Esophagus muscularis mucosa (tissue), 4 donors: ENCODE measurements at regions not wholly inside any gene's neighbourhood (a gene's known extent, or its start where the extent isn't known, plus 50 kb on each side); places are given as distances from the start of the nearest gene placed in this dataset.

ENCODE experiments used
- DNase-seq: peaks from one replicate; pipeline ENCODE4 v3.0.0-alpha.2; 2017; ENCODE audit errors: extremely low spot score
- H3K27ac ChIP-seq, 4 donors: fragments of 200-600 bp; sonication (generic); replicated peaks in 1 of 4; 1 replicate in 3 of 4; 2 replicates in 1 of 4; pipeline ENCODE4 v1.5.1; 2016 to 2019; ENCODE audit warnings: mild to moderate bottlenecking in 1 of 4
- H3K27me3 ChIP-seq, 4 donors: fragments of 200-600 bp; sonication (generic); one replicate each; pipeline versions ENCODE4 v1.5.1 to v1.6.0; 2016 to 2019
- H3K36me3 ChIP-seq, 4 donors: fragments of 200-600 bp; sonication (generic); one replicate each; pipeline ENCODE4 v1.5.1; 2016 to 2019
- H3K4me1 ChIP-seq, 4 donors: fragments of 200-600 bp; sonication (generic); one replicate each; pipeline ENCODE4 v1.5.1; 2016 to 2019
- H3K4me3 ChIP-seq, 4 donors: fragments of 200-600 bp; sonication (generic); 1 replicate in 2 of 4; 2 replicates in 2 of 4; pipeline ENCODE4 v1.5.1; 2016 to 2019; ENCODE audit warnings: mild to moderate bottlenecking in 4 of 4, moderate library complexity in 1 of 4
- H3K9me3 ChIP-seq, 4 donors: fragments of 200-600 bp; sonication (generic); 1 replicate in 3 of 4; 2 replicates in 1 of 4; pipeline ENCODE4 v1.5.1; 2016 to 2019
- EP300 ChIP-seq: sonication (generic); formaldehyde crosslinking; IDR thresholded peaks from one replicate; pipeline ENCODE4 v1.6.1; 2017; ENCODE audit warnings: antibody characterized with exemption
- POLR2A ChIP-seq: fragments of 450-650 bp; IDR thresholded peaks from one replicate; pipeline ENCODE4 v1.6.1; 2017; ENCODE audit warnings: antibody characterized with exemption, moderate library complexity, mild to moderate bottlenecking, low read depth
- POLR2AphosphoS5 ChIP-seq, 2 donors: sonication (generic); formaldehyde crosslinking; IDR thresholded peaks; one replicate each; pipeline ENCODE4 v1.6.1; 2017; ENCODE audit warnings: antibody characterized with exemption in 2 of 2
- WGBS: methylation state at CpG from one replicate; pipeline ENCODE4 v1.1.5; 2018; 5-methylcytosine and 5-hydroxymethylcytosine counted together
- intact Hi-C: fragments of 100-400 bp; cut with DNase I; formaldehyde crosslinking; loops from one replicate; pipeline ENCODE4 v1.15.1; 2023
- TF ChIP-seq, protein P1 (sequence below), 3 experiments: fragments of 200-600 bp in 2 of 3; fragments of 450-650 bp in 1 of 3; sonication (generic) in 2 of 3; IDR thresholded peaks; one replicate each; pipeline ENCODE4 v1.5.1; 2017 to 2019; ENCODE audit warnings: antibody characterized with exemption in 3 of 3, mild to moderate bottlenecking in 2 of 3, moderate library complexity in 1 of 3

DNA sequence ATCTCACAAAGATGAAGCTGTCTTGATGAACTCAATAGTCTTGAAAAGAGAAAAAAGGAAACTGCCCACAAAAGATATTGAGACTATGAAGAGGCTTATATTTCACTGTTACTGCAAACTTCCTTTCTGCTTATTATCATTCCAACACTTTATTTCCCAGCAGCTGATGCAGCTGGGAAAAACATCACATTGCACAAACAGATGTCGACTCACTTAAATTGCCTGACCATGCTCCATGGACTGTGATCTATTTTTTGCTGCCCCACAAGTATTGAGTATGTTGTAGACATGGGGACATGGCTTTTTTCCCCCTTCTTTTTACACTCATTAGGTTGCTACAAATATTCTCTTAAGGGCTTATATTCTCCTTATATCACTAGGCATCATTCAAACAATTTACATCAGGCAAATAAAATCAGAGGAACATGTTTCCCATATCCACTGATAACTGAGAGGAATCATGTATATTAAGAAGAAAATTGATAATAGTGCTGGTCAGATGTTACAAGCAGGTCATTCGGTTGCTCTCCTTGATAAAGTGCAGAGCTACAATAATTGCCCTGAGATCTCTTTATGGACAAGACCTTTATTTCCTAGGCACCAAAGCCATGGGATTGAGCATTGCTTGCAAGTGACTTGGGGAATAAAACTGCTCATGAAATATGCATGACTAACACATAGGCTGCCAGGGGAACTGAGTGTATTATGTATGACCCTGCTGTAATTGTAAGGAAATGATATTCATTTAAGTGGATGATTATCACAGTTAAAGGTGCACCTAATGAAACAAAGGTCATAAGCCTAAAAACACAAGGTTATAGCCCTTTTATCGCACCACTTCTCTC is 509.9 kb downstream of the ZNF608 start:
- H3K27me3 ChIP-seq, result no peaks in the 10 kb centered on the region
- H3K9me3 ChIP-seq, result peaks cover 0 to 11% (median 5%) of the 10 kb centered on the region in 4 donors
- no peak overlapping the region for H3K27ac ChIP-seq
- no peaks in the 10 kb centered on the region for H3K36me3 ChIP-seq
- H3K4me1 ChIP-seq, result peaks cover 0 to 5% (median 0%) of the 10 kb centered on the region in 4 donors
- no peak overlapping the region for H3K4me3 ChIP-seq
- TF ChIP-seq POLR2A (no peak), EP300 (no peak), POLR2AphosphoS5 (IDR thresholded peaks at IDR 0.05) (no peak)
- TF ChIP-seq, protein P1, sequence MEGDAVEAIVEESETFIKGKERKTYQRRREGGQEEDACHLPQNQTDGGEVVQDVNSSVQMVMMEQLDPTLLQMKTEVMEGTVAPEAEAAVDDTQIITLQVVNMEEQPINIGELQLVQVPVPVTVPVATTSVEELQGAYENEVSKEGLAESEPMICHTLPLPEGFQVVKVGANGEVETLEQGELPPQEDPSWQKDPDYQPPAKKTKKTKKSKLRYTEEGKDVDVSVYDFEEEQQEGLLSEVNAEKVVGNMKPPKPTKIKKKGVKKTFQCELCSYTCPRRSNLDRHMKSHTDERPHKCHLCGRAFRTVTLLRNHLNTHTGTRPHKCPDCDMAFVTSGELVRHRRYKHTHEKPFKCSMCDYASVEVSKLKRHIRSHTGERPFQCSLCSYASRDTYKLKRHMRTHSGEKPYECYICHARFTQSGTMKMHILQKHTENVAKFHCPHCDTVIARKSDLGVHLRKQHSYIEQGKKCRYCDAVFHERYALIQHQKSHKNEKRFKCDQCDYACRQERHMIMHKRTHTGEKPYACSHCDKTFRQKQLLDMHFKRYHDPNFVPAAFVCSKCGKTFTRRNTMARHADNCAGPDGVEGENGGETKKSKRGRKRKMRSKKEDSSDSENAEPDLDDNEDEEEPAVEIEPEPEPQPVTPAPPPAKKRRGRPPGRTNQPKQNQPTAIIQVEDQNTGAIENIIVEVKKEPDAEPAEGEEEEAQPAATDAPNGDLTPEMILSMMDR (IDR thresholded peaks at IDR 0.05), result no peak
- 80% methylated on average over 3 of the region's 3 CpGs for WGBS
- DNase-seq, result no peak
- intact Hi-C loops, result no loop called here

DNA sequence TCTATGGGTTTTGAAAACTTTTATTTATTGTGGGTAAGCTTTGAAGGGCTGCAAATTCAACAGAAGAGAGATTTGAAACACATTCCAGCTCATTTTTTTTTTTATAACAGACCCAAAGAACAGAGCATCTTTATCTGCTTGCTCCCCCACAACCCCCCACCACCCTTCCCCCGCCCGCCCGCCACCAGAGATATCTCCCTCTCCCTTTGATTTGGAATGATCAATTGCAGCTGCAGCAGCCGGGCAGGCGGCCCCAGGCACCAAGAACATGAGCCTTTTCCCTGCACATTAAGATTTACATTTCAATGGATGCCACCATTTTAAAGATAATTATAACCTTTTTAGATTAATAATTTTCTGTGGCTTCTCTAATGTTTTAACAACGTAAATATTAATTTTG is 510.9 kb downstream of the ZNF608 start:
- 98% methylated on average over 6 of the region's 6 CpGs for WGBS
- DNase-seq, result no peak

DNA sequence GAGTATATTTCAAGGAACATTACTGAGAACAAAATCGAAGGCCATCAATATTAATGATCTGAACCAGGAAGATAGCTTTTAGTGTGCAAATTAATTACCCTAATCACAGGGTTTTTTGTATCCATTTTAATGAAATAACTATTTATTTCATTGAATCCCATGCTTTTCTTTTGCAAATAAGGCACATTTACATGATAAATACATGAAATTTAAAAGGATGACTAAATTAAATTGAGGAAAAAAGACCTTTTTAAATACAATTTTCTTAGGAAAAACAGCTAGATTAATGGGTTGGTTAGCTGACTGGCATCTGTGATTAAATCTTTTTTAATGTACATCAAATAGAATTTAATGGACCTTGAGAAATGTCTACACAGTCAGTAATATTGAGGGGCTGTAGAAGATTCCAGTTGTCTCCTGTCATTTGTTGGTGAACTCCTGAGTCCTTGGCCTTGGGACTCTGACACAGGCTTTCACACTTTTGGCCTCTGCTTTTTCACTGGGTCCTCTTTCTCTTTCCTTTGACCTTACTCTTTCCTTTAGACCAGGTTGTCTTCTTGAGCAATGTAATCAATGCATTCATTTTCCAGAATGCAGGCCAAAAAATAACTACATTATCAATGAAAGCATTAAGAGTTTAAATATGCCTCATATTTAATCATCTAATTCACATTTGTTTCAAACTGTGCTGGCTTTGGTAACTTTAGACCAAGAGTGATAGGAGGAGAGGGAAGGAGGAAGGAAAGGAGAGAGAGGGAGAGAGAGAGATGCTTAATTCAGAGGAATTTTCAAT is 511.5 kb downstream of the ZNF608 start:
- H3K9me3 ChIP-seq, result peaks cover 0 to 8% (median 3%) of the 10 kb centered on the region in 4 donors
- no peak overlapping the region for H3K27ac ChIP-seq
- WGBS, result 85% methylated on average over 1 of the region's 1 CpG
- DNase-seq, result no peak
- intact Hi-C loops, result no loop called here
- H3K4me1 ChIP-seq, result peaks cover 0 to 5% (median 0%) of the 10 kb centered on the region in 4 donors
- H3K27me3 ChIP-seq, result no peaks in the 10 kb centered on the region
- no peaks in the 10 kb centered on the region for H3K36me3 ChIP-seq
- TF ChIP-seq, protein P1 (IDR thresholded peaks at IDR 0.05), result no peak
- TF ChIP-seq POLR2A (no peak), EP300 (no peak), POLR2AphosphoS5 (IDR thresholded peaks at IDR 0.05) (no peak)
- no peak overlapping the region for H3K4me3 ChIP-seq

More for the DNA sequence above, 510.9 kb downstream of the ZNF608 start:
- Histone ChIP-seq H3K27ac (no peak overlapping the region), H3K36me3 (no peaks in the 10 kb centered on the region), H3K27me3 (no peaks in the 10 kb centered on the region), H3K9me3 (peaks cover 0 to 11% (median 5%) of the 10 kb centered on the region in 4 donors), H3K4me3 (no peak overlapping the region), H3K4me1 (peaks cover 0 to 5% (median 0%) of the 10 kb centered on the region in 4 donors)
- TF ChIP-seq POLR2A (no peak), POLR2AphosphoS5 (IDR thresholded peaks at IDR 0.05) (no peak), EP300 (no peak)
- TF ChIP-seq, protein P1 (IDR thresholded peaks at IDR 0.05), result no peak
- intact Hi-C loops, result no loop called here

DNA sequence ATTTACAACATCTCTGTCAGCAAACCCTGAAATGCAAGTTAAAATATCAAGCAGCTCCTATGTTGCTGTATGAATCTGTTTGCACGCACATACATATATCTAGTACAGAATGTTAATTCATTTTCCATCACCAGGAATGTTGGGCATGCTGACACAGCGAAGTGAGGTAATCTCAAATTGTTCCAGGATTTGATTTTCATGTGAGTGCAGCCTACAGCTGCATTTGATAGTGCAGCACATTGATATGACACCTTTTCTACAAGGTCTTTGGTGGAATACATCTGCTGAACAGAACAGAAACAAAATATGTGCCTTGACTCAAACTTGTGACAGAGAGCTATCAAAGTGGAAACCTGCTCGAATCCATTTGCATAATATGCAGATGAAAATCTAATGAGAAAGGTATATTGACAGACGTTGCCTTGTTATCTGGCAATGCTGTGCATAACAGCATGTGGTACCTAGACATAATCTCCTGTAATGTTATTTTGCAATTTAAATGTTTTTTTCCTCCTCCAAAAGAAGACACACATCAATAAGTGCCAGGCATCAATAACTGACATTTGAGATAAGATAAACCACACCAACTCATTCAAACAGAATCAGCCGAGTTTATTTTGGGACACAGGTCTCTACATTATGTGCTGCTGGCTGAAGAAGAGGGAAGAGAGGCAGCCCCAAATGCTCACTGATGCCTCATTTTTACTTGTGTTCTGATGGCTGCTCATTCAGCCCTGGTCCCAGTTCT is 512.2 kb downstream of the ZNF608 start:
- no peaks in the 10 kb centered on the region for H3K36me3 ChIP-seq
- no peak for DNase-seq
- 94% methylated on average over 5 of the region's 5 CpGs for WGBS
- no peaks in the 10 kb centered on the region for H3K27me3 ChIP-seq
- H3K9me3 ChIP-seq, result peaks cover 0 to under 1% (median 0%) of the 10 kb centered on the region in 4 donors
- TF ChIP-seq POLR2AphosphoS5 (IDR thresholded peaks at IDR 0.05) (no peak), EP300 (no peak), POLR2A (no peak)
- TF ChIP-seq, protein P1 (IDR thresholded peaks at IDR 0.05), result no peak
- no peak overlapping the region for H3K4me3 ChIP-seq
- no peak overlapping the region for H3K27ac ChIP-seq
- peaks cover 0 to 5% (median 0%) of the 10 kb centered on the region in 4 donors for H3K4me1 ChIP-seq
- intact Hi-C loops, result no loop called here
